C4-2B (cell line): ENCODE measurements at regions not wholly inside any gene's neighbourhood (a gene's known extent, or its start where the extent isn't known, plus 50 kb on each side); places are given as distances from the start of the nearest gene placed in this dataset.

ENCODE experiments used
- H3K27ac ChIP-seq: fragments of 450-650 bp; 2 replicates; pipeline ENCODE4 v1.5.1; 2017
- CTCF ChIP-seq: fragments of 450-650 bp; conservative IDR thresholded peaks from 2 replicates; pipeline ENCODE4 v1.5.1; 2017; ENCODE audit warnings: mild to moderate bottlenecking
- ZFX ChIP-seq: fragments of 450-650 bp; IDR thresholded peaks from 2 replicates; pipeline ENCODE4 v1.6.1; 2017

GRCh38 chr9:103277240-103277639 is 282.1 kb downstream of the CYLC2 start:
- no peak for TF ChIP-seq CTCF
- TF ChIP-seq ZFX = no peak
- no peak overlapping the region for H3K27ac ChIP-seq

- no peak for TF ChIP-seq ZFX
- TF ChIP-seq CTCF = no peak
- H3K27ac ChIP-seq = no peak overlapping the region
These were observed 286.0 kb downstream of the CYLC2 start for GRCh38 chr9:103281126-103281525.

GRCh38 chr9:103287361-103287760 is 292.2 kb downstream of the CYLC2 start:
- TF ChIP-seq CTCF (no peak), ZFX (no peak)

GRCh38 chr9:103296189-103296588 is 301.1 kb downstream of the CYLC2 start:
- no peak for TF ChIP-seq ZFX
- no peak for TF ChIP-seq CTCF
- no peak overlapping the region for H3K27ac ChIP-seq

More at GRCh38 chr9:103287361-103287760, 292.2 kb downstream of the CYLC2 start:
- H3K27ac ChIP-seq = no peak overlapping the region

- TF ChIP-seq CTCF = no peak
- no peak for TF ChIP-seq ZFX
- H3K27ac ChIP-seq = no peak overlapping the region
These were observed 305.9 kb downstream of the CYLC2 start for GRCh38 chr9:103301051-103301450.

GRCh38 chr9:103304797-103305196 is 309.7 kb downstream of the CYLC2 start:
- TF ChIP-seq CTCF = no peak
- no peak for TF ChIP-seq ZFX
- H3K27ac ChIP-seq = no peak overlapping the region

GRCh38 chr9:103319979-103320378 is 324.8 kb downstream of the CYLC2 start:
- TF ChIP-seq CTCF (peak; percentile 62), ZFX (no peak)
- H3K27ac ChIP-seq = no peak overlapping the region
